GM12875 (cell line): ENCODE measurements at regions not wholly inside any gene's neighbourhood (a gene's known extent, or its start where the extent isn't known, plus 50 kb on each side); places are given as distances from the start of the nearest gene placed in this dataset.

Source experiments
- H3K4me3 ChIP-seq: one replicate; pipeline ENCODE4 v1.5.1; 2011; ENCODE audit warnings: low read depth, low read length, control low read depth
- TF ChIP-seq, protein P1 (sequence below): IDR thresholded peaks from 2 replicates; pipeline ENCODE4 v1.5.1; 2011; ENCODE audit warnings: low read depth, mild to moderate bottlenecking, control low read depth, inconsistent platforms, low read length, moderate library complexity, borderline replicate concordance; ENCODE audit not compliant: insufficient read depth

DNA sequence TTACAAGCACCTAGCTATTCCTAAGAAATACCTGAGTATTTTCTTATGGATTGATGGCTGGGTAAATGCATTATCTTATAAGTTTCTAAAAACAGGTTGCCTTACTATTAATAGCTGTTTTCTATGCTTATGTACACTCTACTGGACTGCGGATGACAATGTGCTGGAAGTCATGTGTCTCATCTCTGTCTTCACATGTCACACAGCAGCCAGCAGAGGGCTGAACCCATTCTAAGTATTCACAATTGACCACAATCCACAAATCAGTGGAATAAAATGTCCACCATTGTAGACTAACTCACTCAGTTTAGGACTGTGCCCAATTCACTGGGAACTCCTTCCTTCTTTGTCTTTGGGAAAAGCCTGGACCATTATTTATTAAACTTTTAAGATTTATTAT lies 371.2 kb downstream of the INSIG2 start:
- TF ChIP-seq, protein P1, sequence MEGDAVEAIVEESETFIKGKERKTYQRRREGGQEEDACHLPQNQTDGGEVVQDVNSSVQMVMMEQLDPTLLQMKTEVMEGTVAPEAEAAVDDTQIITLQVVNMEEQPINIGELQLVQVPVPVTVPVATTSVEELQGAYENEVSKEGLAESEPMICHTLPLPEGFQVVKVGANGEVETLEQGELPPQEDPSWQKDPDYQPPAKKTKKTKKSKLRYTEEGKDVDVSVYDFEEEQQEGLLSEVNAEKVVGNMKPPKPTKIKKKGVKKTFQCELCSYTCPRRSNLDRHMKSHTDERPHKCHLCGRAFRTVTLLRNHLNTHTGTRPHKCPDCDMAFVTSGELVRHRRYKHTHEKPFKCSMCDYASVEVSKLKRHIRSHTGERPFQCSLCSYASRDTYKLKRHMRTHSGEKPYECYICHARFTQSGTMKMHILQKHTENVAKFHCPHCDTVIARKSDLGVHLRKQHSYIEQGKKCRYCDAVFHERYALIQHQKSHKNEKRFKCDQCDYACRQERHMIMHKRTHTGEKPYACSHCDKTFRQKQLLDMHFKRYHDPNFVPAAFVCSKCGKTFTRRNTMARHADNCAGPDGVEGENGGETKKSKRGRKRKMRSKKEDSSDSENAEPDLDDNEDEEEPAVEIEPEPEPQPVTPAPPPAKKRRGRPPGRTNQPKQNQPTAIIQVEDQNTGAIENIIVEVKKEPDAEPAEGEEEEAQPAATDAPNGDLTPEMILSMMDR = no peak
- no peak overlapping the region for H3K4me3 ChIP-seq

DNA sequence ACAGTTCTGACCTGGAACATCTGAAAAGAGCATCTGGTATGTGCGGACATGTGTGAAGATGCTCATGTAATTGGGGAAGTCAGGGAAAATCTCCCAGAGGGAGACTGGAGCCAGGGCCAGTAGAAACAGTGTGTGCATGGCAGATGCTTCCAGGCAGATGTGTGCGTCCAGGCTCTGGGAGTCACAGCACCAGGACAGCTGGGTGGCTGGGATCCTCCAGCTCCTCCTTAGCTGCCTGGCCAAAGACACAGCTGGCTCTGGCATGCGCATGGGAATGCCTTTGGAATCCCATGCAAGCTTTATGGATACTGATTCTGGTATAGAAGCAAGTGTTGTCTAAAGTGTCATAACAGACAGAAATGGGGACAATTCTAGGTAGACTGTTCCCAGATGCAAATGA lies 369.7 kb downstream of the INSIG2 start:
- TF ChIP-seq, protein P1 = no peak
- no peak overlapping the region for H3K4me3 ChIP-seq

DNA sequence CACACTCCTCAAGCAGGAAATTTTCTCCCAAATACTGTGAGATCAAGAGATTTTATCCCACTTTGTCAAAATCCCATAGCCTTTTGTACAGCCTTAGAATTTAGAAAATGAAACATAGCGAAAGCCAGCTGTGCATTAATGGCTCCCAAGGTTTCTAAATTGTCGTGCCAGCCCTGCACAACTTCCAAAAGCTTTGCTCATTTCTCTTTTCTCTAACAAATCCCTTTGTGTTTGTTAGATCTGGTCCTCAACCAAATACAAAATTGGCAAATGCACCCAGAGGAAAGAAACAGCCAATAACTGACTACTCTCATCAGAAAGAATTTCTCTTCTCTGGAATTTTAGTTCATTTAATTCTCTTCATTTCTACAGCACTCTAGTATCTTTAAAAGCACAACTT lies 361.1 kb downstream of the INSIG2 start:
- no peak overlapping the region for H3K4me3 ChIP-seq
- TF ChIP-seq, protein P1 = no peak

DNA sequence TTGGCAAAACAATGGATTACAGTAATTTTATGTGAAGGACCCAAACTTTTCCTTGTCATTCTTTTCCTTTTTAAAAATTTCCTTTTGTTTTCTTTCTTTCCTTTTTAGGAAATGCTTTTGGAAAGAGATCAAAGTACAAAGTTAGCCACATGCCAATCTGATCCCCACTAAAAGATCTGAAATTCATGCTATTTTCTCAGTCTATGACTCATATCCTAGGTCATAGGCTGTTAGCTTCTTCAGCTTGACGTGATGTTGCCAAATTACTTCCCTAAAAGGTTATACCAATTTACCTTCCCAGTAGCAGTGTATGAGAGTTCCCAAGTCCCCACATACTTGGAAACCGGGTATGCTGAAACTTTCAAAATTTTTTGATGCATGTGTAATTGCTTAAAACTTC lies 355.3 kb downstream of the INSIG2 start:
- TF ChIP-seq, protein P1 = no peak
- H3K4me3 ChIP-seq = no peak overlapping the region

DNA sequence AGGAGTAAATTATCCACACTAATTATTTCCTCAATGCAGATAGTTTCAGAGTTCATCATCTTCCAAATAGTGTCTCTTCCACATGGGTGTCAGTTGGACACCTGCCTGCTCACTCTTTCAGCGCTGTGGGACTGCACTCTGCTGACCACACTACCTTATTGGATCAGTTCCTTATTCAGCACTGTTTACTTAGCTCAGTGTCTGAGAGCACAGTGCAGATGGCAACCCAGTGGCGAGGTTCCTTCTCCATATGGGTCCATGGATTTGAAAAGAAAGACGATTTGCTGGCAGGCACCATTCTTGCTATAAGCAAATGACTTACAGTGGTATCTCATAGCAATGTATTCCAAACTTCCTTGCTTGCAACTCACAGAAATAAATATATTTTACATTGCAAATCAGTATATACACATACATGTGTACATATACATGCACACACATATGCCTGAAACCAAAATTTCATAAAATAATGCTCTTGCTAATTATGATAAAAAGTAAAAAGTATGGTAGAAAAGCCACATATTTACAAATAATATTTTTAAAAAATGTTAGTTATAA lies 354.8 kb downstream of the INSIG2 start:
- H3K4me3 ChIP-seq = no peak overlapping the region
- TF ChIP-seq, protein P1 = no peak

DNA sequence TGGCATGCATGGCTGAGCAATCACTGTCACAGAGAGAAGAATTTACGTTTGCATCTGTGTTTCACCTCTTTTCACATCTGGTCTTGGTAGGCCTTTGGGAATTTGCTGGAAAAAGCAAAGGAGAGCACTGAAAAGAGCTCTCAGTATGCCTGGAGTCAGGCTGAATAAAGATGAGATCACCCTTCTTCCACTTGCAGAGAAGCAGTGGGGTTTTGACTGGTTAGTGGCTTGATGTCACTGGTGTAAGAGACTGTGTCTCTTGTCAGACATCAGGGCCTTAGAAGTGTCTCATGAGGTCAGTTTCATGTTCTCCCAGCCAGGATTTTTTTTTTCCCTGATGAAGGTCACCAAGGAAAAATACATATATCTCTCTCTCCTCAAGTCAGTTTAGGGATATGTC lies 353.8 kb downstream of the INSIG2 start:
- TF ChIP-seq, protein P1 = no peak
- H3K4me3 ChIP-seq = no peak overlapping the region

DNA sequence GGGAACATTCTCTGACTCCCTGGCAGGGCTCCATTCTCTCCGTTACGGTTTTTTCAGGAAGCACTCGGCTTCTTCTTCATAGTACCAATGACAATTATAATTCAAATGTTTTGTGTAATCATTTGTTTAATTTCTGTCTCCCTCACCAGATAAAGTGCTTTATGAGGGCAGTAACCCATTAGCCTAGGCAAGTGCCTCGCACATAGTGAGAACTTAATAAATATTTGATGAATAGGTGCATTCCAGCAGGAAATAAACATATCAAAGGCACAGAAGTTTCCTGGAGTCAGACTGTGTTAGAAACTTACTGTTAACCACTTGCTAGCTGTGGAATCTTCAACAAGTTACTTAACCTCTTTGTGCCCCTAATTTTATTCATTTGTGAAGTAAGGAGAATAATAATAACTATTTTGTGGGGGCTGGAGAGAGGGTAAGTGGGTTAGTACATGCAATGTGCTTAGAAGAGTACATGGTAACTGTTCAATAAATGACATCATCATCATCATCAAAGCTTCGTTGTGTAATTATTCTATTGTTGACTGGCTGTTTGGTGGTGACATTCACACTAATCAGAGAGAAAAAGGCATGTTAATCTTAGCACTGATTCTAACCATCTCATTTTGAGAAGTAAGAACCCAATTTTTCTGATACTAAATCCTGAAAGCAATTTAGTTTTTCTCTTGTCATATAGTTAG lies 352.3 kb downstream of the INSIG2 start:
- TF ChIP-seq, protein P1 = no peak
- H3K4me3 ChIP-seq = no peak overlapping the region
